ENCODE measurements at regions not wholly inside any gene's neighbourhood (a gene's known extent, or its start where the extent isn't known, plus 50 kb on each side); places are given as distances from the start of the nearest gene placed in this dataset.

DNA sequence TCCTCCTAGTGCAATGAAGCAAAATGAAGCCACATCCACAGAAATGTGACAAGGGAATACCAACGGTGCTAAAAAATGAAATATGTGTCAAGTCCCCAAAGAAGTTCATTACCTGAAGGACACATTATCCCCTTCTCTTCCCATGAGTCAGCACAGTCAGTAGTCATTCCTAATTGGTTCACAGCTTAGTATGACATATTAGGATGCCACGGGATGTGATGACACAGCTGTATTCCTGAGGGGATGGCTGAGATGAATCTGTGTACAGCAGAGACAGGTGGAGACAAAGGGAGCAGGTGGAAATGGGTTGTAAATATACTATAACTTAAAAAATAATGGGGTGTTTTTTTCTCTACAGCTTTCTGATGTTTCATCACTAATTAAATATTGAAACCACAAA, 273.4 kb downstream of the ARRDC4 start:
- H3K27ac ChIP-seq = no peak overlapping the region
- no peak for DNase-seq
- no peaks in the 10 kb centered on the region for H3K9me3 ChIP-seq
- no peaks in the 10 kb centered on the region for H3K4me1 ChIP-seq
- intact Hi-C loops (cut with DNase I) = no loop called here
- no peak overlapping the region for H3K4me3 ChIP-seq
- ATAC-seq = no peak
- no peaks in the 10 kb centered on the region for H3K27me3 ChIP-seq
- TF ChIP-seq, protein P1, sequence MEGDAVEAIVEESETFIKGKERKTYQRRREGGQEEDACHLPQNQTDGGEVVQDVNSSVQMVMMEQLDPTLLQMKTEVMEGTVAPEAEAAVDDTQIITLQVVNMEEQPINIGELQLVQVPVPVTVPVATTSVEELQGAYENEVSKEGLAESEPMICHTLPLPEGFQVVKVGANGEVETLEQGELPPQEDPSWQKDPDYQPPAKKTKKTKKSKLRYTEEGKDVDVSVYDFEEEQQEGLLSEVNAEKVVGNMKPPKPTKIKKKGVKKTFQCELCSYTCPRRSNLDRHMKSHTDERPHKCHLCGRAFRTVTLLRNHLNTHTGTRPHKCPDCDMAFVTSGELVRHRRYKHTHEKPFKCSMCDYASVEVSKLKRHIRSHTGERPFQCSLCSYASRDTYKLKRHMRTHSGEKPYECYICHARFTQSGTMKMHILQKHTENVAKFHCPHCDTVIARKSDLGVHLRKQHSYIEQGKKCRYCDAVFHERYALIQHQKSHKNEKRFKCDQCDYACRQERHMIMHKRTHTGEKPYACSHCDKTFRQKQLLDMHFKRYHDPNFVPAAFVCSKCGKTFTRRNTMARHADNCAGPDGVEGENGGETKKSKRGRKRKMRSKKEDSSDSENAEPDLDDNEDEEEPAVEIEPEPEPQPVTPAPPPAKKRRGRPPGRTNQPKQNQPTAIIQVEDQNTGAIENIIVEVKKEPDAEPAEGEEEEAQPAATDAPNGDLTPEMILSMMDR (IDR thresholded peaks at IDR 0.05) = no peak
- no peaks in the 10 kb centered on the region for H3K36me3 ChIP-seq

GRCh38 chr15:98240303-98240702, 279.8 kb downstream of the ARRDC4 start:
- Histone ChIP-seq H3K36me3 (no peaks in the 10 kb centered on the region), H3K4me3 (no peak overlapping the region), H3K9me3 (no peaks in the 10 kb centered on the region), H3K4me1 (no peaks in the 10 kb centered on the region), H3K27me3 (no peaks in the 10 kb centered on the region), H3K27ac (no peak overlapping the region)
- intact Hi-C loops (cut with DNase I) = no loop called here
- no peak for ATAC-seq
- TF ChIP-seq, protein P1 (IDR thresholded peaks at IDR 0.05) = no peak
- DNase-seq = no peak

GRCh38 chr15:98241032-98241554, 280.6 kb downstream of the ARRDC4 start:
- Histone ChIP-seq H3K27me3 (no peaks in the 10 kb centered on the region), H3K4me1 (no peaks in the 10 kb centered on the region), H3K36me3 (no peaks in the 10 kb centered on the region), H3K9me3 (no peaks in the 10 kb centered on the region), H3K27ac (no peak overlapping the region), H3K4me3 (no peak overlapping the region)
- ATAC-seq (no peak), DNase-seq (no peak)
- TF ChIP-seq, protein P1 (IDR thresholded peaks at IDR 0.05) = no peak
- intact Hi-C loops (cut with DNase I) = no loop called here

- TF ChIP-seq, protein P1 (IDR thresholded peaks at IDR 0.05) = no peak
- Histone ChIP-seq H3K4me1 (no peaks in the 10 kb centered on the region), H3K27ac (no peak overlapping the region), H3K4me3 (no peak overlapping the region), H3K9me3 (no peaks in the 10 kb centered on the region), H3K36me3 (no peaks in the 10 kb centered on the region), H3K27me3 (no peaks in the 10 kb centered on the region)
- ATAC-seq (no peak), DNase-seq (no peak)
- intact Hi-C loops (cut with DNase I) = no loop called here
These were observed 296.8 kb downstream of the ARRDC4 start for GRCh38 chr15:98257290-98257689.

DNA sequence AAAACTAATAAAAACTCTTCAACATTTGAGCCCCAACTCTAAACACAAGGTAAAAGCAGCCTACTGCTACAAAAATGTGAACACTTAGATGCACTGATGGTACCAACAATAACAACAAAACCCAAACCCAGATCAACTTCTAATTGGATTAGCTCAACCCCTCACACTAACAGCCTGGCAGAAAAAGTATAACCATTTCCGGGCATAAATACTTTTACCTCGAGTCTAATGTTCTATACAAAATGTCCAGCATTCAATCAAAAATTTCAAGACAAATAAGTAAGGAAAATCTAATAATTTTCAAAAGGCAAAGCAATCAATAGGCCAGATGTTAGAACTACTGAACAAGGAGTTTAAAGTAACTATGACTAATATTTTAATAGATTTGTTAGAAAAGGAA, 303.3 kb downstream of the ARRDC4 start:
- no peaks in the 10 kb centered on the region for H3K4me1 ChIP-seq
- ATAC-seq = no peak
- TF ChIP-seq, protein P1 (IDR thresholded peaks at IDR 0.05) = no peak
- H3K27ac ChIP-seq = no peak overlapping the region
- intact Hi-C loops (cut with DNase I) = no loop called here
- no peak for DNase-seq
- H3K27me3 ChIP-seq = no peaks in the 10 kb centered on the region
- no peak overlapping the region for H3K4me3 ChIP-seq
- H3K9me3 ChIP-seq = no peaks in the 10 kb centered on the region
- no peaks in the 10 kb centered on the region for H3K36me3 ChIP-seq

DNA sequence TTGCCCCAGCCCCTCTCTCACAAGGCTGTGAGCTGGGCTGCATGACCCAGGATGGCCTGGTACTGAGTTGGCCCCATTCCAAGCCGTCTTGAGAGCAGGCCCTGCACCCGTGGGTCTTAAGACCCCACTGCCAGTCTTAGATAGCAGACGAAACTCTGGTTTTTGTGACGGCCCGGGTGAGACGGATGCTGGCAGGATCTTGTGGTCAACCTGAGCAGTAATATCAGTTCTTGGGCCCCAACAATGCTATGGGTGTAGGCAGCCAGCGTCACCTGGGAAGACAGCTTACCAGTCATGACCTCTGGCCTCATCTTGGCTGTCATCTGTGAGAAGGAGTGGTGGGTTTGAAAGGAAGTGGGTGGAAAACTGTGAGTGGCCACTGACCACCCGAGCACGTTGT, 305.8 kb downstream of the ARRDC4 start:
- DNase-seq (no peak), ATAC-seq (no peak)
- H3K9me3 ChIP-seq = peaks cover 9% of the 10 kb centered on the region

More for the DNA sequence above, 305.8 kb downstream of the ARRDC4 start:
- no peaks in the 10 kb centered on the region for H3K4me1 ChIP-seq
- no peaks in the 10 kb centered on the region for H3K36me3 ChIP-seq
- H3K4me3 ChIP-seq = no peak overlapping the region
- TF ChIP-seq, protein P1 (IDR thresholded peaks at IDR 0.05) = no peak
- no peaks in the 10 kb centered on the region for H3K27me3 ChIP-seq
- no peak overlapping the region for H3K27ac ChIP-seq
- intact Hi-C loops (cut with DNase I) = no loop called here
